ENCODE measurements at regions not wholly inside any gene's neighbourhood (a gene's known extent, or its start where the extent isn't known, plus 50 kb on each side); places are given as distances from the start of the nearest gene placed in this dataset.
"Not testable (repeated sequence)": the region's sequence is repeated elsewhere in the genome, so short reads cannot be mapped to it uniquely, and the experiment has no call there.

GRCh38 chr15:53923741-53924140 lies 54.5 kb upstream of the UNC13C start:
- TF ChIP-seq EP300, CTCF, POLR2A (IDR thresholded peaks at IDR 0.05): not testable (repeated sequence)
